Neural cell (in vitro differentiated cells): ENCODE measurements at regions not wholly inside any gene's neighbourhood (a gene's known extent, or its start where the extent isn't known, plus 50 kb on each side); places are given as distances from the start of the nearest gene placed in this dataset.

Experiments
- CTCF ChIP-seq: fragments of 450-650 bp; IDR thresholded peaks from 2 replicates; pipeline ENCODE4 v1.5.1; 2014; ENCODE audit warnings: antibody characterized with exemption, mild to moderate bottlenecking, moderate library complexity; ENCODE audit not compliant: poor library complexity, severe bottlenecking
- EZH2 ChIP-seq: fragments of 200-600, 300-800 bp; shearing (Covaris generic), sonication (generic); IDR thresholded peaks from 2 replicates; pipeline ENCODE4 v1.6.1; 2014; ENCODE audit warnings: antibody characterized with exemption, low read length, borderline replicate concordance, mild to moderate bottlenecking; ENCODE audit not compliant: insufficient read depth, poor library complexity, severe bottlenecking
- REST ChIP-seq: IDR thresholded peaks from 2 replicates; pipeline ENCODE4 v1.6.1; 2012; ENCODE audit warnings: borderline replicate concordance

- TF ChIP-seq CTCF, result no peak
- TF ChIP-seq EZH2, result no peak
- TF ChIP-seq REST, result no peak
Observed at GRCh38 chr4:121273191-121273590, 107.6 kb downstream of the QRFPR start.
